ENCODE measurements at regions not wholly inside any gene's neighbourhood (a gene's known extent, or its start where the extent isn't known, plus 50 kb on each side); places are given as distances from the start of the nearest gene placed in this dataset.
A peak's percentile ranks its signal among the peaks of the same experiment; 100 is the strongest.
"Not testable (repeated sequence)": the region's sequence is repeated elsewhere in the genome, so short reads cannot be mapped to it uniquely, and the experiment has no call there.

DNA sequence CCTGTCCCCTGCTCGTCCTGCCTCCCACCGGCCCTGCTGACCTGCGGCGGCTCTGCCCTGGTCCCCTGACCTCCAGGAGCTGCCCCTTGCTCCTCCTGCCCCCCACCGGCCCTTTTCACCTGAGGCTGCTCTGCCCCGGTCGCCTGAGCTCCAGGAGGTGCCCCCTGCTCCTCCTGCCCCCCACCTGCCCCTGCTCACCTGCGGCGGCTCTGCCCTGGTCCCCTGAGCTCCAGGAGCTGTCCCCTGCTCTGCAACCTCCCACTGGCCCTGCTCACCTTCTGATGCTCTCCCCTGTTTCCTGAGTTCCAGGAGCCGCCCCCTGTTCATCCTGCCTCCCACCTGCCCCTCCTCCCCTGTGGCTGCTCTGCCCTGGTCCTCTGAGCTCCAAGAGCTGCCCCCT lies 101.3 kb downstream of the TMEM121 start:
- Histone ChIP-seq H3K4me1 (peaks cover 4 to 16% of the 10 kb centered on the region in 2 donors), H3K36me3 (no peaks in the 10 kb centered on the region), H3K9me3 (no peaks in the 10 kb centered on the region), H3K27ac (no peak overlapping the region), H3K4me3 (replicated peaks in 1 of 3) (no peak overlapping the region), H3K27me3 (no peaks in the 10 kb centered on the region)
- DNase-seq: no peak
- no peak for TF ChIP-seq POLR2A (IDR thresholded peaks at IDR 0.05)
- TF ChIP-seq, protein P1, sequence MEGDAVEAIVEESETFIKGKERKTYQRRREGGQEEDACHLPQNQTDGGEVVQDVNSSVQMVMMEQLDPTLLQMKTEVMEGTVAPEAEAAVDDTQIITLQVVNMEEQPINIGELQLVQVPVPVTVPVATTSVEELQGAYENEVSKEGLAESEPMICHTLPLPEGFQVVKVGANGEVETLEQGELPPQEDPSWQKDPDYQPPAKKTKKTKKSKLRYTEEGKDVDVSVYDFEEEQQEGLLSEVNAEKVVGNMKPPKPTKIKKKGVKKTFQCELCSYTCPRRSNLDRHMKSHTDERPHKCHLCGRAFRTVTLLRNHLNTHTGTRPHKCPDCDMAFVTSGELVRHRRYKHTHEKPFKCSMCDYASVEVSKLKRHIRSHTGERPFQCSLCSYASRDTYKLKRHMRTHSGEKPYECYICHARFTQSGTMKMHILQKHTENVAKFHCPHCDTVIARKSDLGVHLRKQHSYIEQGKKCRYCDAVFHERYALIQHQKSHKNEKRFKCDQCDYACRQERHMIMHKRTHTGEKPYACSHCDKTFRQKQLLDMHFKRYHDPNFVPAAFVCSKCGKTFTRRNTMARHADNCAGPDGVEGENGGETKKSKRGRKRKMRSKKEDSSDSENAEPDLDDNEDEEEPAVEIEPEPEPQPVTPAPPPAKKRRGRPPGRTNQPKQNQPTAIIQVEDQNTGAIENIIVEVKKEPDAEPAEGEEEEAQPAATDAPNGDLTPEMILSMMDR (IDR thresholded peaks at IDR 0.05): no peak
- intact Hi-C loops (cut with DNase I): no loop called here
- WGBS, 2 donors: 57 to 69% methylated on average over 1 to 5 of the region's 10 CpGs

DNA sequence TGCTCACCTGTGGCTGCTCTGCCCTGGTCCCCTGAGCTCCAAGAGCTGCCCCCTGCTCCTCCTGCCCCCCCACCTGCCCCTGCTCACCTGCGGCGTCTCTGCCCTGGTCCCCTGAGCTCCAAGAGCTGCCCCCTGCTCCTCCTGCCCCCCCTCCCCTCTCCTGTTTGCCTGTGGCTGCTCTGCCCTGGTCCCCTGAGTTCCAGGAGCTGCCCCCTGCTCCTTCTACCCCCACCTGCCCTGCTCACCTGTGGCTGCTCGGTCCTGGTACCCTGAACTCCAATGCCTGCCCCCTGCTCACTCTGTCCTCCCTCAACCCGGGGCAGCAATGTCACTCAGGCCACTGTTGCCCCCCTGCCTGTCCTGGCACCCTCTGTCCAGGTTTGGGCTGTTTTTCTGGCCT lies 101.7 kb downstream of the TMEM121 start:
- DNase-seq; intact Hi-C loops (cut with DNase I): not testable (repeated sequence)
- WGBS, 2 donors: 44 to 59% methylated on average over 4 of the region's 4 CpGs

DNA sequence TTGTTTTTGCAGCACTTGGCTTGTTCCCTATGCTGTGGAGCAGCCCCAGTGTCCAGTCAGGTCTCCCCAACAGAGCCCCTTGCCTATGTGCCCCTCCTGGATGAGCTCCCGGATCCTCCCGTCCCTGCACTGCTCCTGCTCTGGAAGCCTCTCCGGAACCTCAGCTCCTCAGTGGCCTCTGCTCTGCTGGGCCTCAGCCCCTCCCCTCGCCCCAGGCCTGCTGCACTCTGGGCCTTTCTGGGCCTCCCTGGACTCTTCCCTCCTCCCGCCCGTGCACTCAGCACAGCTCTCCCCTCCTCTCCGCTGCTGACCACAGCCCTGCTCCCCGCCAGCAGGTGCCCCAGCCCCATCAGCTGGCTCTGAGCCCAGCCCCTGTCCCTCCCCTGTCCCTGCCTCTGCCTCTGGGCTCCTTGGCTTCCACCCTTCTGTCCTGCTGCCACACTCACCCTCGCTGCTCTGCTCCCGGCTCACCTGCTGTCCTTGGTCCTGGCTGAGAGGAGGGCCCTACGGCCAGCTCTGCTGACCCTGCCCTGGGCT lies 102.2 kb downstream of the TMEM121 start:
- H3K9me3 ChIP-seq; H3K36me3 ChIP-seq; H3K4me3 ChIP-seq (replicated peaks in 1 of 3); intact Hi-C loops (cut with DNase I); H3K27me3 ChIP-seq: not testable (repeated sequence)
- DNase-seq: peak; percentile 64 to 78
- 24 to 28% methylated on average over 8 of the region's 11 CpGs for WGBS, 2 donors
- peak overlapping the region in 1 of 3 donors; percentile 32 for H3K27ac ChIP-seq
- H3K4me1 ChIP-seq: peaks cover 4 to 18% of the 10 kb centered on the region in 2 donors

More for the DNA sequence above, 101.7 kb downstream of the TMEM121 start:
- not testable (repeated sequence) for H3K4me3 ChIP-seq (replicated peaks in 1 of 3); H3K36me3 ChIP-seq; H3K27me3 ChIP-seq; H3K9me3 ChIP-seq
- peak overlapping the region in 1 of 3 donors; percentile 32 for H3K27ac ChIP-seq
- H3K4me1 ChIP-seq: peaks cover 4 to 18% of the 10 kb centered on the region in 2 donors

DNA sequence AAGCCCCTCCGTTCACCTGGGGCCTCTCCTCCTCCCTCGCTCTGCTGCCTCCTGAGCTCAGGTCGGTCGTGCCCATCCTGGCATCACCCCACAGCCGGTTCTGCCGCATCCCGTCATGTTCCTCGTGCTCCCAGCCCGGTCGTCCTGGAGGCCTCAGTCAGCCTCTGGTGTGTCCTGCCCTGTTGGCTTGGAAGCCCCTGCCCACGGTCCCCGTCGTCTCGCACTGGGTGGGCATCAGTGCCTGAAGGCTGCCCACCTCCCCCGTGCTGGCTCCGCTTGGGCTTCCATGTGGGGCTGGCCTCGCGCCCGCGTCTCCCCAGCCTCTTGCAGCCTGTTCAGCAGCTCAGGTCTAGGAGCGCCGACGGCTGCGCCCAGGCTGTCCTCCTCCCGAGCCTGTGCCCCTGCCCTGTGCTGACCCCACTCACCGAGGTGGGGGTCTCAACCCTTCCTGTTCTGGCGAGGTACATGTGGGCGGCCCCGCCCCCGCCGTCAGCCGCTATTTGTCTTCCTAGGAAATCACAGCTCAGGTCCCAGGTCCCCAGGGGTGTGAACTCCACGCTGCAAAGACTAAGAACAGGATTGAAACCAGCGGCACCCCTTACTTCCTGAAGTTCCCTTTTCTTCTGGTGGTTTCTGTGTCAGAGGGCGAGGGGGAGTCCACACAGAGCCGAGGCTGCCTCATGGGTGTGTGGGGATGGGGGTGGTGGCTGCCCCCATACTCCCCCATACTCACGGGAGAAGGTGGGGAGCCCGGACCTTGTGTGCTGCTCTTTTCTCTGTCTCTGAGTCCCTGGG lies 102.9 kb downstream of the TMEM121 start:
- H3K4me1 ChIP-seq: peaks cover 4 to 18% of the 10 kb centered on the region in 2 donors
- intact Hi-C loops (cut with DNase I); DNase-seq; H3K36me3 ChIP-seq; H3K27me3 ChIP-seq; H3K4me3 ChIP-seq (replicated peaks in 1 of 3); H3K9me3 ChIP-seq; H3K27ac ChIP-seq: not testable (repeated sequence)
- WGBS, 2 donors: 70 to 76% methylated on average over 33 to 38 of the region's 38 CpGs

DNA sequence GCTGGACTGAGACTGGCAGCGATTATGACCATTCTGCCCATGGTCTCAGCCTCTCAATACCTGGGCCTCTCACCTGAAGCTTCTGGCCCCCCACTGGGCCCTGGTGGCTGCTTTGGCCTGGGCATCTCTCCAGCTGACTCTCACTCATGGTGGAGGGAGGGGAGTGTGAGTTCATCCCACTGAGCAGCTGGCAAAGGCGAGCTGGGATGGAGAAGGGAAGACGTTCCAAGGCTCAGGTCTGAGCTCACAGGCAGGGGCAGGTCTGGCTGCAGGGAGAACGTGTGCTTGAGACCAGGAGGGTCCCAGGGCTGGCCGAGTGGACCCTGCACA lies 103.5 kb downstream of the TMEM121 start:
- Histone ChIP-seq H3K4me3 (replicated peaks in 1 of 3) (no peak overlapping the region), H3K27ac (no peak overlapping the region), H3K9me3 (no peaks in the 10 kb centered on the region), H3K4me1 (peaks cover under 1 to 14% of the 10 kb centered on the region in 2 donors), H3K27me3 (no peaks in the 10 kb centered on the region), H3K36me3 (no peaks in the 10 kb centered on the region)
- TF ChIP-seq, protein P1 (IDR thresholded peaks at IDR 0.05): no peak
- no peak for TF ChIP-seq POLR2A (IDR thresholded peaks at IDR 0.05)
- WGBS, 2 donors: 60 to 63% methylated on average over 1 of the region's 5 CpGs
- intact Hi-C loops (cut with DNase I): no loop called here
- DNase-seq: peak; percentile 65 to 78

DNA sequence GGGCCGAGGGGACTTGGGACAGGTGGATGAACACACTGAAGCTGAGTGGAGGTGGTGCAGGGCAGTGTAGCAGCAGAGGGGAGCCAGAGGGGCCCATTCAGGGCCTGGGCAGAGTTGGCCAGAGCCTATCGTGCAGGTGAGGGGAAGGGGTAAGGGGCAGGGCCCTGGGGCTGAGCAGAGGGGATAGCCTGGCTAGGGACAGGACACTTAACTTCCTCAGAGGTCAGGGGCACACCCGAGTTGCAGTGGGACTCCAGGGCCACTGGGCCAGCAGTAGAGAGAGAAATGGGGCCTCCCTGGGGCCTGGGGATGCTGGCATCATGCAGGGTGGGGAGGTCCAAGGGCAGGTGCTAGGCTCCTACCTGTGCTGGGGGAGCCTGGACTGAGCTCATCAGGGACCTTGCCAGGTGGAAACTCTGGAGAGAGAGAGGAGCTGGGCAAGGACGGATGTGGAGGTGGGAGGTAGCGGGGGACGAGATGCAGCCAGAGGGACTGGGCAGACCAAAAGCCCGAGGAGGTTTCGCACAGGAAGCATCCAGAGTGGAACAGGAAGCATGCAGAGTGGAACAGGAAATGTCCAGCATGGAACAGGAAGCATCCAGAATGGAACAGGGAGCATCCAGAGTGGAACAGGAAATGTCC lies 104.0 kb downstream of the TMEM121 start:
- H3K4me3 ChIP-seq (replicated peaks in 1 of 3); DNase-seq; H3K4me1 ChIP-seq; intact Hi-C loops (cut with DNase I); H3K9me3 ChIP-seq; H3K36me3 ChIP-seq; H3K27ac ChIP-seq; H3K27me3 ChIP-seq: not testable (repeated sequence)
- 84 to 85% methylated on average over 5 of the region's 8 CpGs for WGBS, 2 donors

DNA sequence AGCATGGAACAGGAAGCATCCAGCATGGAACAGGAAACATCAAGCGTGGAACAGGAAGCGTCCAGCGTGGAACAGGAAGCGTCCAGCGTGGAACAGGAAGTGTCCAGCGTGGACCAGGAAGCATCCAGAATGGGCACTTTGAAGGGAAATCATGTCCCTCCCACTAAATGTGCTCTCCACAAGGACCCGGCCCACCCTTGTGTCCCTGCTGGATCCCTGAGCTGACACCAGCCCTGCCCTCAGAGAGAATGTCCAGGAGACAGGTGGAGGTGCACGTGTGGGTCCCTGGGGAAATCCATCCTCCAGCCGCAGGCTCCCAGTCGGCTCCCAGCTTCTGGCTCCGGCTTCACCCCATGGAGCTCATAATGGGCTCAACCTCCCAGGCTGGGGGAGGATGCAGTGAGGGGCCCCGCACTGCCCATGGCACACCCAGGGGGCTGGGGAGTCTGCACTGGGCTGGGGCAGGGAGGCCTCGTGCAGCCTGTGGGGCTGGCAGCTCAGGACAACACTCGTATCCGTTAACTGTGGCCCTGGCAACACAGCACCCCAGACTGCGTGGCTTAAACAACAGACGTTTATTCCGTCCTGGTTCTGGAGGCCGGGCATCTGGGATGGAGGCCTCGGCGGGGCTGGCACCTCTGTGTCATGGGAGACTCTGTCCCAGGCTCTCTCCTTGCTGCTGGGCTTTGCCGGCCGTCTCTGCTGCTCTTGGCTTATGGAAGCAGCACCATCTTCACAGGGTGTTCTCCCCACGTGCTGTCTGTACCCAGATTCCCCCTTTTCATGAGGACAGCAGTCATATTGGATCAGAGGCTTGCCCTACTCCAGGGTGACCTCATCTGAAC lies 104.8 kb downstream of the TMEM121 start:
- H3K27me3 ChIP-seq; H3K27ac ChIP-seq; H3K4me1 ChIP-seq; H3K9me3 ChIP-seq; DNase-seq; H3K36me3 ChIP-seq; H3K4me3 ChIP-seq (replicated peaks in 1 of 3); intact Hi-C loops (cut with DNase I): not testable (repeated sequence)
- 90% methylated on average over 11 to 19 of the region's 24 CpGs for WGBS, 2 donors
